A549 (cell line): ENCODE measurements at regions not wholly inside any gene's neighbourhood (a gene's known extent, or its start where the extent isn't known, plus 50 kb on each side); places are given as distances from the start of the nearest gene placed in this dataset.

Experiments used
- CHD2 ChIP-seq: fragments of 150-350 bp; IDR thresholded peaks from 2 replicates; pipeline ENCODE4 v1.6.1; 2014; ENCODE audit warnings: low read length; ENCODE audit not compliant: partially characterized antibody
- EP300 ChIP-seq, 2 experiments: fragments of >200 bp; sonication (Bioruptor Twin); formaldehyde crosslinking; IDR thresholded peaks; 2 replicates in 1 of 2; 3 replicates in 1 of 2; pipeline ENCODE4 v1.6.1; 2016 to 2017
- TF ChIP-seq, protein P1 (sequence below): fragments of >200 bp; sonication (Bioruptor Twin); formaldehyde crosslinking; IDR thresholded peaks from 3 replicates; pipeline ENCODE4 v1.5.1; 2016

DNA sequence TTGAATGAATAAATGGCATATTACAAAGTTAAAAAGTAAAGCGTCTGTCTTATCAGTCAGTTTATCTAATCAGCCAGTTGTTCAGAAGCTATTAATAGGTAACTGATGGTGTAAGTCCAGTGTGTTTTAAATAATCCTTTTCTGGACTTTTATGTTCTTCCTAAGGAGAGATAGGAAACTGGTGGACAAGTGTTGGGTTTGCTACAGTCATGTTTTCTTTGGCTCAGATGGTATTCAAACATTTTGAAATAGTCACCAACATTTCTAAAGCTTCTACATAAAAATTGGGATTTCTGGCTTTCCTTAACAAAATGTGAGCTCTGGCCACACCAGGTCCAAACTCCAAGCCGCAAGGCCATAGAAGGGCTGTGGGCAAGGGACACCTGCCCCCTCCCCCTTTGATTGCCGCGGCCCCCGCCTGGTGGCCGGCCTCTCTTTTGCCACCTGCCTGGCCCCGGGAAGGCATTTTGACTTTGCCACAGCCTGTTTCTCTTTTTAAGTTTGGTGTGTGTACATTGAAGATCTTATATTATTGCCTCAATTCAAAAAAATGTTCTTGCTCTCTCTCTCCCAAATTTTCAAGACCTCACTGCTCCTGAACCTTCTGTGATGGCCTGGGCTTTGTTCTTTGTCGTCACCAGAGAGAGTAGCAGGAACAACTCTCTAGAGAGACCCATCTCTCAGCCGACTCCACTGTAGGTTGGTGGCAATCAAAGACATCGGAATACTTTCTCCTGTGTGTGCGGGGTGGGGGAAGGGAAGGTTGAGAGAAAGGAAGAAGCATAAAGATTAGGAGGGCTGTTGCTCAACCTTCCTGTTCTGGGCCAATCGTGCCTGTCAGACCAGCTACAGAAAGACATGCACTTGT is 84.0 kb upstream of the ZNF217 start:
- TF ChIP-seq, protein P1, sequence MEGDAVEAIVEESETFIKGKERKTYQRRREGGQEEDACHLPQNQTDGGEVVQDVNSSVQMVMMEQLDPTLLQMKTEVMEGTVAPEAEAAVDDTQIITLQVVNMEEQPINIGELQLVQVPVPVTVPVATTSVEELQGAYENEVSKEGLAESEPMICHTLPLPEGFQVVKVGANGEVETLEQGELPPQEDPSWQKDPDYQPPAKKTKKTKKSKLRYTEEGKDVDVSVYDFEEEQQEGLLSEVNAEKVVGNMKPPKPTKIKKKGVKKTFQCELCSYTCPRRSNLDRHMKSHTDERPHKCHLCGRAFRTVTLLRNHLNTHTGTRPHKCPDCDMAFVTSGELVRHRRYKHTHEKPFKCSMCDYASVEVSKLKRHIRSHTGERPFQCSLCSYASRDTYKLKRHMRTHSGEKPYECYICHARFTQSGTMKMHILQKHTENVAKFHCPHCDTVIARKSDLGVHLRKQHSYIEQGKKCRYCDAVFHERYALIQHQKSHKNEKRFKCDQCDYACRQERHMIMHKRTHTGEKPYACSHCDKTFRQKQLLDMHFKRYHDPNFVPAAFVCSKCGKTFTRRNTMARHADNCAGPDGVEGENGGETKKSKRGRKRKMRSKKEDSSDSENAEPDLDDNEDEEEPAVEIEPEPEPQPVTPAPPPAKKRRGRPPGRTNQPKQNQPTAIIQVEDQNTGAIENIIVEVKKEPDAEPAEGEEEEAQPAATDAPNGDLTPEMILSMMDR, result no peak
- TF ChIP-seq CHD2 (no peak), EP300 (IDR thresholded peaks at IDR 0.05) (no peak)
